Activated B cell treated with CpG ODN at 0.5 μM for 24 hours (primary cell): ENCODE measurements at regions not wholly inside any gene's neighbourhood (a gene's known extent, or its start where the extent isn't known, plus 50 kb on each side); places are given as distances from the start of the nearest gene placed in this dataset.

ENCODE experiments used
- ATAC-seq: fragments of 200-7000 bp; cut with Tn5 transposase; one replicate; pipeline ENCODE4 v1.10.0; 2021; ENCODE audit warnings: low read depth, mild to moderate bottlenecking, moderate library complexity
- CTCF ChIA-PET: fragments of 350-600 bp; sonication (Branson Sonifier 250); formaldehyde crosslinking; loops from one replicate; lab custom pipeline; 2021; ENCODE audit warnings: antibody characterized with exemption; lab: Charles Lee
- POLR2A ChIA-PET: fragments of 350-600 bp; sonication (Branson Sonifier 250); formaldehyde crosslinking; loops from one replicate; lab custom pipeline; 2021; ENCODE audit warnings: antibody characterized with exemption; lab: Charles Lee
- DNase-seq: peaks from one replicate; pipeline ENCODE4 v3.0.0; 2022
- H3K27ac Mint-ChIP-seq: one replicate; pipeline ENCODE4 v1.8.0; 2020; ENCODE audit warnings: mixed read lengths
- H3K27me3 Mint-ChIP-seq: one replicate; pipeline ENCODE4 v1.8.0; 2021; ENCODE audit warnings: mixed read lengths
- H3K36me3 Mint-ChIP-seq: one replicate; pipeline ENCODE4 v1.8.0; 2021; ENCODE audit warnings: low read depth, mixed read lengths
- H3K4me1 Mint-ChIP-seq: one replicate; pipeline ENCODE4 v1.8.0; 2021; ENCODE audit warnings: mixed read lengths
- H3K4me3 Mint-ChIP-seq: one replicate; pipeline ENCODE4 v1.8.0; 2020; ENCODE audit warnings: mild to moderate bottlenecking, mixed read lengths
- H3K9me3 Mint-ChIP-seq: one replicate; pipeline ENCODE4 v1.8.0; 2020; ENCODE audit warnings: mixed read lengths
- intact Hi-C: fragments of 100-400 bp; cut with micrococcal nuclease; formaldehyde crosslinking; loops from one replicate; pipeline ENCODE4 v1.15.1; 2024
- TF ChIP-seq, protein P1 (sequence below): fragments of 200-600 bp; IDR thresholded peaks from one replicate; pipeline ENCODE4 v1.8.0; 2022; ENCODE audit warnings: antibody characterized with exemption, mild to moderate bottlenecking

DNA sequence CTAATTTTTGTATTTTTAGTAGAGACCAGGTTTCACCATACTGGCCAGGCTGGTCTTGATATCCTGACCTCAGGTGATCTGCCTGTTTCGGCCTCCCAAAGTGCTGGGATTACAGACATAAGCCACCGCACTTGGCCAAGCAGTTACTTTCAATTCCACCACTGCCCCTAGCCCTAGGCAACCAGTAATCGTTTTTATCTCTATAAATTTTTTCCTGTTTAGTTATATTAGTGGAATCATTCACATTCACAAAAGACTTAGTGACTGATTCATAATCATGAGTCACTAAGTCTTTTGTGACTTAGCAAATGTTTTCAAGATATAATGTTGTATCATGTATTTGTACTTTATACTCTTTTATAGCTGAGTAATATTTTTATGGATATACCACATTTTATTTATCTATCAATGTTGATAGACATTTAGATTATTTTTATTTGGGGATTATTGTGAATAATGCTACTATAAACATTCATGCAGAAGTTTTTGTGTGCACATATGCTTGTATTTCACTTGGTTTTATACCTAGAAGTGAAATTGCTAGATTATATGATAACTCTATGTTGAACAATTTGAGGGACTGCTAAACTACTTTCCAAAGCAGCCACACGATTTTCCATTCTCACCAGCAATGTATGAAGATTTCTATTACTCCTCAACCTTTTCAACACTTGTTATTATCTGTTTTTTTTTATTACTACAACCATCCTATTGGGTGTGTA, 421.4 kb upstream of the ID4 start:
- Mint-ChIP-seq H3K36me3 (no peaks in the 10 kb centered on the region), H3K27me3 (no peaks in the 10 kb centered on the region), H3K27ac (no peak overlapping the region), H3K9me3 (peaks cover 6% of the 10 kb centered on the region), H3K4me1 (no peaks in the 10 kb centered on the region), H3K4me3 (no peak overlapping the region)
- TF ChIP-seq, protein P1, sequence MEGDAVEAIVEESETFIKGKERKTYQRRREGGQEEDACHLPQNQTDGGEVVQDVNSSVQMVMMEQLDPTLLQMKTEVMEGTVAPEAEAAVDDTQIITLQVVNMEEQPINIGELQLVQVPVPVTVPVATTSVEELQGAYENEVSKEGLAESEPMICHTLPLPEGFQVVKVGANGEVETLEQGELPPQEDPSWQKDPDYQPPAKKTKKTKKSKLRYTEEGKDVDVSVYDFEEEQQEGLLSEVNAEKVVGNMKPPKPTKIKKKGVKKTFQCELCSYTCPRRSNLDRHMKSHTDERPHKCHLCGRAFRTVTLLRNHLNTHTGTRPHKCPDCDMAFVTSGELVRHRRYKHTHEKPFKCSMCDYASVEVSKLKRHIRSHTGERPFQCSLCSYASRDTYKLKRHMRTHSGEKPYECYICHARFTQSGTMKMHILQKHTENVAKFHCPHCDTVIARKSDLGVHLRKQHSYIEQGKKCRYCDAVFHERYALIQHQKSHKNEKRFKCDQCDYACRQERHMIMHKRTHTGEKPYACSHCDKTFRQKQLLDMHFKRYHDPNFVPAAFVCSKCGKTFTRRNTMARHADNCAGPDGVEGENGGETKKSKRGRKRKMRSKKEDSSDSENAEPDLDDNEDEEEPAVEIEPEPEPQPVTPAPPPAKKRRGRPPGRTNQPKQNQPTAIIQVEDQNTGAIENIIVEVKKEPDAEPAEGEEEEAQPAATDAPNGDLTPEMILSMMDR, result no peak
- ChIA-PET CTCF (no interaction called here), POLR2A (no interaction called here)
- DNase-seq (no peak), ATAC-seq (no peak)
- intact Hi-C loops, result no loop called here

- DNase-seq (no peak), ATAC-seq (no peak)
- Mint-ChIP-seq H3K4me1 (no peaks in the 10 kb centered on the region), H3K27me3 (no peaks in the 10 kb centered on the region), H3K36me3 (no peaks in the 10 kb centered on the region), H3K9me3 (peaks cover 6% of the 10 kb centered on the region), H3K27ac (no peak overlapping the region), H3K4me3 (no peak overlapping the region)
- ChIA-PET CTCF (no interaction called here), POLR2A (no interaction called here)
- TF ChIP-seq, protein P1, result no peak
- intact Hi-C loops, result no loop called here
Measured at GRCh38 chr6:19416811-19417210, 420.4 kb upstream of the ID4 start.

DNA sequence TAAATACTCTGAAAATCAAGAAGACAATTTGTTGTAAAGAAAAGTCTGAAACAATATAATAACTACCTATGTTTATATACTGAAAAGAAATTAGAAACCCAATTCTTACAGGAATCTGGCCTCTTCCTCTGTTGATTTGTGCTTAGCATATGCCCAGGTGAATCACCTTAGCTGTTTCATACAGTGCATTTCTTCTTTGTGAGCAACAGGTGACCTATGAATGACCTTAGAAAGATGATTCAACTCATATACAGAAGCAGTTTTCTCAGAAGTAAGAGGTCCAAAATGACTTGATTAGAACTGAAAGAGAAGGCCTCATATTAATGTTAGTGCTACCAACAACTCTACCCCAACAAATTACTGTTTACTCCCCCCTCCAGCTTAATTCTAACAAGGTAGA, 419.5 kb upstream of the ID4 start:
- POLR2A ChIA-PET, result no interaction called here
- H3K4me1 Mint-ChIP-seq, result no peaks in the 10 kb centered on the region
- no peak overlapping the region for H3K4me3 Mint-ChIP-seq
- TF ChIP-seq, protein P1, result no peak
- no peak overlapping the region for H3K27ac Mint-ChIP-seq
- no peaks in the 10 kb centered on the region for H3K27me3 Mint-ChIP-seq
- intact Hi-C loops, result no loop called here
- H3K36me3 Mint-ChIP-seq, result no peaks in the 10 kb centered on the region
- DNase-seq, result no peak
- CTCF ChIA-PET, result no interaction called here
- ATAC-seq, result no peak
- H3K9me3 Mint-ChIP-seq, result peaks cover 6% of the 10 kb centered on the region

- TF ChIP-seq, protein P1, result no peak
- intact Hi-C loops, result no loop called here
Measured at GRCh38 chr6:19424853-19425252, 412.3 kb upstream of the ID4 start.

DNA sequence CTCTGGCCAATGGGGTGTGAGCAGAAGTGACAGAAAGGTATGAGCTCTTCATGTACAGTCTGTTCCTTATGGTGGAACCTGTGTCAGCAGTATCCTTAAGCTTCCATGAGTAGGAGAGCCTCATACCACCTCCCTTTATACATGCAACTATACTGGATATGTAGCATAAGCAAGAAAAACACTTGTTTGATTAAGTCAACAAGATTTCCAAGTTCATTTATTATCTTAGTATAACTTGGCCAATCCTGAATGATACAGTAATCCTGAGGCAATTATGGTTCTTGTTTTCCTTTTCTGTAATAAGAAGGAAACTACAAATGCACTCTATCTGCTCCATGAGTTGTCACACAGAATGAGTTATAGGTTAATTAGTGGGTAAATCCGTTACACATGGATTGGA, 409.6 kb upstream of the ID4 start:
- ATAC-seq (no peak), DNase-seq (no peak)
- TF ChIP-seq, protein P1, result no peak
- Mint-ChIP-seq H3K27me3 (no peaks in the 10 kb centered on the region), H3K4me3 (no peak overlapping the region), H3K4me1 (no peaks in the 10 kb centered on the region), H3K36me3 (no peaks in the 10 kb centered on the region), H3K27ac (no peak overlapping the region), H3K9me3 (peaks cover 8% of the 10 kb centered on the region)
- intact Hi-C loops, result no loop called here
- ChIA-PET POLR2A (no interaction called here), CTCF (no interaction called here)

More at GRCh38 chr6:19424853-19425252, 412.3 kb upstream of the ID4 start:
- no peak overlapping the region for H3K27ac Mint-ChIP-seq
- ATAC-seq, result no peak
- H3K4me3 Mint-ChIP-seq, result no peak overlapping the region
- DNase-seq, result no peak
- H3K9me3 Mint-ChIP-seq, result peaks cover 4% of the 10 kb centered on the region
- CTCF ChIA-PET, result no interaction called here
- H3K4me1 Mint-ChIP-seq, result no peaks in the 10 kb centered on the region
- POLR2A ChIA-PET, result no interaction called here
- no peaks in the 10 kb centered on the region for H3K36me3 Mint-ChIP-seq
- no peaks in the 10 kb centered on the region for H3K27me3 Mint-ChIP-seq
